Keratinocyte (primary cell): ENCODE measurements at regions not wholly inside any gene's neighbourhood (a gene's known extent, or its start where the extent isn't known, plus 50 kb on each side); places are given as distances from the start of the nearest gene placed in this dataset.

Source experiments
- DNase-seq: peaks from one replicate; pipeline ENCODE4 v3.0.0-alpha.2; 2011; ENCODE audit warnings: low read depth, missing footprints, low spot score
- FAIRE-seq: peaks from 2 replicates; lab custom pipeline; 2011; peaks lifted over from hg19 to GRCh38; lab: Jason Lieb, UNC
- H2AFZ ChIP-seq: 2 replicates; pipeline ENCODE4 v1.6.0; 2012; ENCODE audit warnings: low read length, control low read depth, inconsistent platforms; ENCODE audit not compliant: control insufficient read depth
- H3K27ac ChIP-seq: 2 replicates; pipeline ENCODE4 v1.5.1; 2011; ENCODE audit warnings: low read length; ENCODE audit not compliant: control insufficient read depth, insufficient read depth
- H3K27me3 ChIP-seq: 3 replicates; pipeline ENCODE4 v1.6.0; 2011; ENCODE audit warnings: low read length; ENCODE audit not compliant: control insufficient read depth, insufficient read depth; ENCODE audit errors: extremely low read depth
- H3K36me3 ChIP-seq, 2 experiments: 2 replicates in 1 of 2; 3 replicates in 1 of 2; pipeline ENCODE4 v1.5.1; 2011; ENCODE audit warnings: low read length in 2 of 2, mild to moderate bottlenecking in 1 of 2; ENCODE audit not compliant: control insufficient read depth in 2 of 2, insufficient read depth in 2 of 2; ENCODE audit errors: extremely low read depth in 1 of 2
- H3K4me1 ChIP-seq: 3 replicates; pipeline ENCODE4 v1.5.1; 2011; ENCODE audit warnings: low read length; ENCODE audit not compliant: control insufficient read depth, insufficient read depth; ENCODE audit errors: extremely low read depth
- H3K4me2 ChIP-seq: 3 replicates; pipeline ENCODE4 v1.6.0; 2011; ENCODE audit warnings: low read depth, low read length; ENCODE audit not compliant: control insufficient read depth, insufficient read depth; ENCODE audit errors: extremely low read depth
- H3K4me3 ChIP-seq, 3 experiments: fragments of 200-600 bp in 1 of 3; sonication (generic) in 1 of 3; 2 replicates in 2 of 3; 3 replicates in 1 of 3; pipeline ENCODE4 v1.5.1; 2011 to 2016; ENCODE audit warnings: low read length in 3 of 3, mild to moderate bottlenecking in 3 of 3, control low read depth in 2 of 3, inconsistent platforms in 1 of 3, low read depth in 1 of 3, mixed read lengths in 1 of 3, mixed run types in 1 of 3, moderate library complexity in 1 of 3; ENCODE audit not compliant: control insufficient read depth in 2 of 3, insufficient read depth in 2 of 3; ENCODE audit errors: extremely low read depth in 1 of 3
- H3K79me2 ChIP-seq: 2 replicates; pipeline ENCODE4 v1.6.0; 2012; ENCODE audit warnings: low read length; ENCODE audit not compliant: control insufficient read depth, insufficient read depth
- H3K9ac ChIP-seq: 3 replicates; pipeline ENCODE4 v1.6.0; 2011; ENCODE audit warnings: low read length; ENCODE audit not compliant: control insufficient read depth, insufficient read depth; ENCODE audit errors: extremely low read depth
- H3K9me1 ChIP-seq: 3 replicates; pipeline ENCODE4 v1.6.0; 2011; ENCODE audit warnings: low read length; ENCODE audit not compliant: control insufficient read depth, insufficient read depth; ENCODE audit errors: extremely low read depth
- H3K9me3 ChIP-seq: 2 replicates; pipeline ENCODE4 v1.5.1; 2012; ENCODE audit warnings: low read depth, low read length; ENCODE audit not compliant: control insufficient read depth
- H4K20me1 ChIP-seq: 3 replicates; pipeline ENCODE4 v1.6.0; 2011; ENCODE audit warnings: low read length; ENCODE audit not compliant: control insufficient read depth, insufficient read depth; ENCODE audit errors: extremely low read depth
- EZH2 ChIP-seq: IDR thresholded peaks from one replicate; pipeline ENCODE4 v1.6.1; 2012; ENCODE audit warnings: inconsistent platforms, mild to moderate bottlenecking, low read length, moderate library complexity
- dilution Hi-C: fragments of 300-500 bp; cut with MboI; formaldehyde crosslinking; loops from one replicate; pipeline ENCODE4 v1.7.0; 2020; ENCODE audit warnings: low sequenced_read_pairs; ENCODE audit not compliant: extremely low pct_ligation_motif_present
- TF ChIP-seq, protein P1 (sequence below), 3 experiments: IDR thresholded peaks in 1 of 3; conservative IDR thresholded peaks in 1 of 3; optimal IDR thresholded peaks in 1 of 3; 2 replicates in 2 of 3; 3 replicates in 1 of 3; pipeline versions ENCODE3 to v1.5.1; 2011; ENCODE audit warnings: low read length in 3 of 3, mild to moderate bottlenecking in 3 of 3, moderate library complexity in 2 of 3, control low read depth in 1 of 3, inconsistent platforms in 1 of 3; ENCODE audit not compliant: insufficient read depth in 2 of 3; ENCODE audit errors: extremely low read depth in 1 of 3

DNA sequence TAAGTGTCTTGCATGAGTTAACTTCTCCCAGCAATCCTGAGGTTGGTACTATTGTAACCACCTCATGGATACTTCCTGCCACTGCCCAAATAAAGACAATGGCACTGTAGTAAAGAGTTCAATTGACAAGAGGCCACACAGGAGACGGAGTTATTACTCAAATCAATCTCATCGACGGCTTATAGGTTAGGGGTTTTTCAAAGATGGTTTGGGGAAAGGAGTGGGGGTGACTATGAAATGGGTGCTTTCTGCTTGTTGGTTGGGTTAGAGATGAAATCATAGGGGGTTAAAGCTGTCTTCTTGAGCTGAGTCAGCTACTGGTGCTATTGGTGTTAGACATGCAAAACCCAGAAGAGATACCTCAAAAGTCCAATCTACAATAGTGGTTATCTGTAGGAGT is 1258.0 kb upstream of the ZEB2 start:
- Histone ChIP-seq H3K4me3 (no peak overlapping the region), H4K20me1 (no peaks in the 10 kb centered on the region), H3K36me3 (no peaks in the 10 kb centered on the region), H3K9ac (no peak overlapping the region), H3K9me1 (no peaks in the 10 kb centered on the region), H3K4me2 (no peak overlapping the region), H3K27me3 (no peaks in the 10 kb centered on the region), H3K27ac (no peak overlapping the region), H3K4me1 (no peaks in the 10 kb centered on the region), H2AFZ (no peak overlapping the region), H3K9me3 (no peaks in the 10 kb centered on the region), H3K79me2 (no peaks in the 10 kb centered on the region)
- TF ChIP-seq, protein P1, sequence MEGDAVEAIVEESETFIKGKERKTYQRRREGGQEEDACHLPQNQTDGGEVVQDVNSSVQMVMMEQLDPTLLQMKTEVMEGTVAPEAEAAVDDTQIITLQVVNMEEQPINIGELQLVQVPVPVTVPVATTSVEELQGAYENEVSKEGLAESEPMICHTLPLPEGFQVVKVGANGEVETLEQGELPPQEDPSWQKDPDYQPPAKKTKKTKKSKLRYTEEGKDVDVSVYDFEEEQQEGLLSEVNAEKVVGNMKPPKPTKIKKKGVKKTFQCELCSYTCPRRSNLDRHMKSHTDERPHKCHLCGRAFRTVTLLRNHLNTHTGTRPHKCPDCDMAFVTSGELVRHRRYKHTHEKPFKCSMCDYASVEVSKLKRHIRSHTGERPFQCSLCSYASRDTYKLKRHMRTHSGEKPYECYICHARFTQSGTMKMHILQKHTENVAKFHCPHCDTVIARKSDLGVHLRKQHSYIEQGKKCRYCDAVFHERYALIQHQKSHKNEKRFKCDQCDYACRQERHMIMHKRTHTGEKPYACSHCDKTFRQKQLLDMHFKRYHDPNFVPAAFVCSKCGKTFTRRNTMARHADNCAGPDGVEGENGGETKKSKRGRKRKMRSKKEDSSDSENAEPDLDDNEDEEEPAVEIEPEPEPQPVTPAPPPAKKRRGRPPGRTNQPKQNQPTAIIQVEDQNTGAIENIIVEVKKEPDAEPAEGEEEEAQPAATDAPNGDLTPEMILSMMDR (optimal IDR thresholded peaks at IDR 0.05 in 1 of 3, IDR thresholded peaks at IDR 0.05 in 1 of 3, conservative IDR thresholded peaks at IDR 0.05 in 1 of 3; ENCODE audit: extremely low read depth in 1 of 3, insufficient read depth in 2 of 3, low read length in 3 of 3): no peak
- no peak for TF ChIP-seq EZH2
- dilution Hi-C loops: no loop called here
- DNase-seq (no peak), FAIRE-seq (no peak)

DNA sequence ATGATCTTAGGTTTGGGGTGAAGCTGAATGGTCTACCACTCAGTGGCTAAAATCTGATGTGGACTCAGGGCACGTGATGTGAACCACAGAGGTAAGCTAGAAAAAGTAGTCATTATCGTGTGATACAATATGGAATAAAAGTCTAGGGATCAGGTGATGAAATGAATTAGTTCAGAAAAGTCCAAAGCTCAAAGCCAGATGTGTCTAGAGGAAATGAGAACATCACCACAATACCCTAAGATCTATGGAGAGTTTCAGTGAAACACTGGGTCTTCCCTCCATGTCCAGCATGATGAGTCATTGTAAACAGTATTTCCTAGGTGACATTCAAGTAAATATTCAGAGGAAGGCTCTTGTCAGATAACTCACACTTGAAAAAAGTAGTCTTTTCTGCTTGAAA is 1257.4 kb upstream of the ZEB2 start:
- FAIRE-seq (no peak), DNase-seq (no peak)
- Histone ChIP-seq H4K20me1 (no peaks in the 10 kb centered on the region), H3K9me3 (no peaks in the 10 kb centered on the region), H3K4me3 (no peak overlapping the region), H2AFZ (no peak overlapping the region), H3K79me2 (no peaks in the 10 kb centered on the region), H3K27me3 (no peaks in the 10 kb centered on the region), H3K36me3 (no peaks in the 10 kb centered on the region), H3K4me1 (no peaks in the 10 kb centered on the region), H3K4me2 (no peak overlapping the region), H3K9ac (no peak overlapping the region), H3K27ac (no peak overlapping the region), H3K9me1 (no peaks in the 10 kb centered on the region)
- TF ChIP-seq, protein P1 (optimal IDR thresholded peaks at IDR 0.05 in 1 of 3, IDR thresholded peaks at IDR 0.05 in 1 of 3, conservative IDR thresholded peaks at IDR 0.05 in 1 of 3; ENCODE audit: extremely low read depth in 1 of 3, insufficient read depth in 2 of 3, low read length in 3 of 3): no peak
- TF ChIP-seq EZH2: no peak
- dilution Hi-C loops: no loop called here
